8988T (cell line): ENCODE measurements at regions not wholly inside any gene's neighbourhood (a gene's known extent, or its start where the extent isn't known, plus 50 kb on each side); places are given as distances from the start of the nearest gene placed in this dataset.

Source experiments
- DNase-seq: peaks from one replicate; pipeline ENCODE4 v3.0.0; 2011

- DNase-seq, result no peak
These were observed 252.5 kb downstream of the SLC6A15 start for GRCh38 chr12:84660139-84660538.

GRCh38 chr12:84658877-84659276, 253.7 kb downstream of the SLC6A15 start:
- no peak for DNase-seq

- no peak for DNase-seq
These were observed 255.9 kb downstream of the SLC6A15 start for GRCh38 chr12:84656705-84657104.

GRCh38 chr12:84653482-84653881, 259.1 kb downstream of the SLC6A15 start:
- DNase-seq, result no peak

GRCh38 chr12:84648425-84648824, 264.2 kb downstream of the SLC6A15 start:
- no peak for DNase-seq

GRCh38 chr12:84644908-84645307, 267.7 kb downstream of the SLC6A15 start:
- DNase-seq, result no peak

GRCh38 chr12:84643993-84644392, 268.6 kb downstream of the SLC6A15 start:
- DNase-seq, result no peak

- no peak for DNase-seq
These were observed 270.6 kb downstream of the SLC6A15 start for GRCh38 chr12:84641940-84642545.

- DNase-seq, result no peak
These were observed 273.7 kb downstream of the SLC6A15 start for GRCh38 chr12:84638811-84639368.

- DNase-seq, result no peak
These were observed 274.7 kb downstream of the SLC6A15 start for GRCh38 chr12:84637926-84638325.

- no peak for DNase-seq
These were observed 275.8 kb downstream of the SLC6A15 start for GRCh38 chr12:84636801-84637290.

- DNase-seq, result no peak
These were observed 278.1 kb downstream of the SLC6A15 start for GRCh38 chr12:84634526-84634925.

- no peak for DNase-seq
These were observed 280.0 kb downstream of the SLC6A15 start for GRCh38 chr12:84632556-84632955.

- no peak for DNase-seq
These were observed 281.6 kb downstream of the SLC6A15 start for GRCh38 chr12:84631020-84631419.

GRCh38 chr12:84627593-84627992, 285.0 kb downstream of the SLC6A15 start:
- no peak for DNase-seq

- DNase-seq, result no peak
These were observed 288.0 kb downstream of the SLC6A15 start for GRCh38 chr12:84624601-84625000.

- DNase-seq, result no peak
These were observed 293.5 kb downstream of the SLC6A15 start for GRCh38 chr12:84619053-84619571.

GRCh38 chr12:84607170-84607819, 305.3 kb downstream of the SLC6A15 start:
- no peak for DNase-seq

GRCh38 chr12:84605983-84606382, 306.6 kb downstream of the SLC6A15 start:
- no peak for DNase-seq

- no peak for DNase-seq
These were observed 308.0 kb downstream of the SLC6A15 start for GRCh38 chr12:84604551-84604950.

GRCh38 chr12:84603484-84604248, 308.9 kb downstream of the SLC6A15 start:
- no peak for DNase-seq

GRCh38 chr12:84601483-84601882, 311.1 kb downstream of the SLC6A15 start:
- DNase-seq, result no peak

- no peak for DNase-seq
These were observed 313.1 kb downstream of the SLC6A15 start for GRCh38 chr12:84599539-84599938.
